Right lobe of liver (tissue), 6 donors: ENCODE measurements at regions not wholly inside any gene's neighbourhood (a gene's known extent, or its start where the extent isn't known, plus 50 kb on each side); places are given as distances from the start of the nearest gene placed in this dataset.

Source experiments
- ATAC-seq, 4 donors: fragments of 200-7000 bp; cut with Tn5 transposase; one replicate each; pipeline ENCODE4 v1.9.1; 2020; ENCODE audit warnings: mild to moderate bottlenecking in 4 of 4, moderate library complexity in 4 of 4
- DNase-seq, 3 donors: peaks; one replicate each; pipeline ENCODE4 v3.0.0-alpha.2; 2020
- H3K27ac ChIP-seq, 3 donors: fragments of 200-600 bp; one replicate each; pipeline ENCODE4 v1.8.0; 2022
- H3K27me3 ChIP-seq, 2 donors: fragments of 200-600 bp; one replicate each; pipeline ENCODE4 v1.8.0; 2022
- H3K36me3 ChIP-seq, 4 donors: fragments of 200-600 bp; sonication (generic) in 1 of 4; one replicate each; pipeline versions ENCODE4 v1.5.1 to v1.8.0; 2017 to 2022; ENCODE audit warnings: control low read depth in 1 of 4
- H3K4me1 ChIP-seq, 4 donors: fragments of 200-600 bp; sonication (generic) in 1 of 4; one replicate each; pipeline versions ENCODE4 v1.5.1 to v1.8.0; 2017 to 2022; ENCODE audit warnings: control low read depth in 1 of 4
- H3K4me3 ChIP-seq, 3 donors: fragments of 200-600 bp; one replicate each; pipeline ENCODE4 v1.8.0; 2022
- H3K9me3 ChIP-seq, 4 donors: fragments of 200-600 bp; sonication (generic) in 1 of 4; one replicate each; pipeline versions ENCODE4 v1.5.1 to v1.8.0; 2017 to 2022; ENCODE audit warnings: control low read depth in 1 of 4
- CTCF ChIP-seq, 4 donors: fragments of 200-600 bp in 3 of 4; fragments of 450-650 bp in 1 of 4; IDR thresholded peaks; one replicate each; pipeline versions ENCODE4 v1.5.1 to v1.8.0; 2016 to 2022; ENCODE audit warnings: antibody characterized with exemption in 4 of 4, mild to moderate bottlenecking in 2 of 4
- POLR2A ChIP-seq: fragments of 450-650 bp; IDR thresholded peaks from one replicate; pipeline ENCODE4 v1.6.1; 2017; ENCODE audit warnings: antibody characterized with exemption, mild to moderate bottlenecking
- WGBS: methylation state at CpG from one replicate; pipeline ENCODE4 v1.1.6; 2018; ENCODE audit warnings: low coverage, low lambda C conversion rate; ENCODE audit not compliant: insufficient coverage; ENCODE audit errors: missing lambda C conversion rate; 5-methylcytosine and 5-hydroxymethylcytosine counted together
- intact Hi-C, 2 donors: fragments of 100-400 bp; cut with DNase I; formaldehyde crosslinking; loops; one replicate each; pipeline versions ENCODE4 v1.11.2 to v1.14.1; 2022
- donor health status: DM: no; HTN: yes; CAD: no.
- donor health status: DM: no; HTN: no; CAD: no.
- donor health status: DM: no; HTN: no; CAD: no.
- donor health status: DM: no; HTN: yes; CAD: no.
- donor health status: DM: no; HTN: yes; CAD: no.

- Histone ChIP-seq H3K4me1 (no peaks in the 10 kb centered on the region), H3K27ac (no peak overlapping the region), H3K9me3 (no peaks in the 10 kb centered on the region), H3K27me3 (no peaks in the 10 kb centered on the region), H3K4me3 (no peak overlapping the region), H3K36me3 (no peaks in the 10 kb centered on the region)
- DNase-seq (no peak), ATAC-seq (no peak)
- intact Hi-C loops: no loop called here
- TF ChIP-seq POLR2A (no peak), CTCF (IDR thresholded peaks at IDR 0.05) (no peak)
These were observed 1195.9 kb downstream of the ROBO2 start for GRCh38 chr3:78235841-78236240.

- ATAC-seq (no peak), DNase-seq (no peak)
- Histone ChIP-seq H3K4me1 (no peaks in the 10 kb centered on the region), H3K9me3 (no peaks in the 10 kb centered on the region), H3K36me3 (no peaks in the 10 kb centered on the region), H3K4me3 (no peak overlapping the region), H3K27me3 (no peaks in the 10 kb centered on the region), H3K27ac (no peak overlapping the region)
- TF ChIP-seq POLR2A: no peak
- no peak for TF ChIP-seq CTCF (IDR thresholded peaks at IDR 0.05)
- intact Hi-C loops: no loop called here
- whole genome bisulfite sequencing: 66% methylated on average over 5 of the region's 5 CpGs
These were observed 1198.9 kb downstream of the ROBO2 start for GRCh38 chr3:78238811-78239210.

GRCh38 chr3:78242724-78243123, 1202.8 kb downstream of the ROBO2 start:
- no peak overlapping the region for H3K4me3 ChIP-seq
- intact Hi-C loops: no loop called here
- no peak overlapping the region for H3K27ac ChIP-seq
- no peaks in the 10 kb centered on the region for H3K27me3 ChIP-seq
- no peaks in the 10 kb centered on the region for H3K4me1 ChIP-seq
- H3K36me3 ChIP-seq: no peaks in the 10 kb centered on the region
- TF ChIP-seq POLR2A: no peak
- TF ChIP-seq CTCF (IDR thresholded peaks at IDR 0.05): no peak
- ATAC-seq (no peak), DNase-seq (no peak)
- no peaks in the 10 kb centered on the region for H3K9me3 ChIP-seq
- 57% methylated on average over 3 of the region's 3 CpGs for WGBS

GRCh38 chr3:78244136-78244535, 1204.2 kb downstream of the ROBO2 start:
- no peak overlapping the region for H3K4me3 ChIP-seq
- DNase-seq (no peak), ATAC-seq (no peak)
- H3K36me3 ChIP-seq: no peaks in the 10 kb centered on the region
- TF ChIP-seq CTCF (IDR thresholded peaks at IDR 0.05) (no peak), POLR2A (no peak)
- no peaks in the 10 kb centered on the region for H3K27me3 ChIP-seq
- H3K27ac ChIP-seq: no peak overlapping the region
- intact Hi-C loops: no loop called here
- 47% methylated on average over 2 of the region's 2 CpGs for WGBS
- no peaks in the 10 kb centered on the region for H3K4me1 ChIP-seq
- no peaks in the 10 kb centered on the region for H3K9me3 ChIP-seq

GRCh38 chr3:78249294-78249693, 1209.4 kb downstream of the ROBO2 start:
- WGBS: 30% methylated on average over 2 of the region's 3 CpGs
- H3K27ac ChIP-seq: no peak overlapping the region
- no peaks in the 10 kb centered on the region for H3K36me3 ChIP-seq
- H3K4me3 ChIP-seq: no peak overlapping the region
- no peak for TF ChIP-seq POLR2A
- TF ChIP-seq CTCF (IDR thresholded peaks at IDR 0.05): no peak
- H3K4me1 ChIP-seq: no peaks in the 10 kb centered on the region
- ATAC-seq (no peak), DNase-seq (no peak)
- no peaks in the 10 kb centered on the region for H3K27me3 ChIP-seq
- H3K9me3 ChIP-seq: no peaks in the 10 kb centered on the region
- intact Hi-C loops: no loop called here
